ENCODE measurements at regions not wholly inside any gene's neighbourhood (a gene's known extent, or its start where the extent isn't known, plus 50 kb on each side); places are given as distances from the start of the nearest gene placed in this dataset.
"Not testable (repeated sequence)": the region's sequence is repeated elsewhere in the genome, so short reads cannot be mapped to it uniquely, and the experiment has no call there.

DNA sequence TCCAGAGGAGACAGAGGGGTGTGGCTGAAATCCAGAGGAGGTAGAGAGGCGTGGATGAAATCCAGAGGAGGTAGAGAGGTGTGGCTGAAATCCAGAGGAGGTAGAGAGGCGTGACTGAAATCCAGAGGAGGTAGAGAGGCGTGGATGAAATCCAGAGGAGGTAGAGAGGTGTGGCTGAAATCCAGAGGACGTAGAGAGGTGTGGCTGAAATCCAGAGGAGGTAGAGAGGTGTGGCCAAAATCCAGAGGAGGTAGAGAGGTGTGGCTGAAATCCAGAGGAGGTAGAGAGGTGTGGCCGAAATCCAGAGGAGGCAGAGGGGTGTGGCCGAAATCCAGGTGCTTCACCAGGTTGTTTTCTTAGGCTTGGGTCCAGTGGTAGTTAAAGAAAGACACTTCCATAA is 58.7 kb upstream of the EPHB3 start:
- in situ Hi-C loops (cut with HindIII; ENCODE audit: low sequenced_read_pairs); DNase-seq (ENCODE audit: low spot score): not testable (repeated sequence)

DNA sequence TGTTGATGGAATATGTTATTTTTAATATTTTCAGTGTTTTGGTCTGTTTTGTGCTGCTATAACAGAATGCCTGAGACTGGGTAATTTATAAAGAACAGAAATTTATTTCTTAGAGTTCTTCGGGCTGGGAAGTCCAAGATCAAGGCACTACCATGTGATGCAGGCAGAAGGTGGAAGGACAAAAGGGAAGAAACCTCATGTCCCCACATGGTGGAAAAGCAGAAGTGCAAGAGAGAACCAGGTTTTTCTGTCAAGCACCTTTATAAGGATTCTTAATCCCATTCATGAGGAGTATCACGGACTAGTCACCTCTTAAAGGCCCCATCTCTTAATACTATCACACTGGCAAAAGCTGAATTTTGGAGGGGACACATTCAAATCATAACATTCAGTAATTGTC is 57.9 kb upstream of the EPHB3 start:
- DNase-seq (ENCODE audit: low spot score) = no peak
- in situ Hi-C loops (cut with HindIII; ENCODE audit: low sequenced_read_pairs) = no loop called here

DNA sequence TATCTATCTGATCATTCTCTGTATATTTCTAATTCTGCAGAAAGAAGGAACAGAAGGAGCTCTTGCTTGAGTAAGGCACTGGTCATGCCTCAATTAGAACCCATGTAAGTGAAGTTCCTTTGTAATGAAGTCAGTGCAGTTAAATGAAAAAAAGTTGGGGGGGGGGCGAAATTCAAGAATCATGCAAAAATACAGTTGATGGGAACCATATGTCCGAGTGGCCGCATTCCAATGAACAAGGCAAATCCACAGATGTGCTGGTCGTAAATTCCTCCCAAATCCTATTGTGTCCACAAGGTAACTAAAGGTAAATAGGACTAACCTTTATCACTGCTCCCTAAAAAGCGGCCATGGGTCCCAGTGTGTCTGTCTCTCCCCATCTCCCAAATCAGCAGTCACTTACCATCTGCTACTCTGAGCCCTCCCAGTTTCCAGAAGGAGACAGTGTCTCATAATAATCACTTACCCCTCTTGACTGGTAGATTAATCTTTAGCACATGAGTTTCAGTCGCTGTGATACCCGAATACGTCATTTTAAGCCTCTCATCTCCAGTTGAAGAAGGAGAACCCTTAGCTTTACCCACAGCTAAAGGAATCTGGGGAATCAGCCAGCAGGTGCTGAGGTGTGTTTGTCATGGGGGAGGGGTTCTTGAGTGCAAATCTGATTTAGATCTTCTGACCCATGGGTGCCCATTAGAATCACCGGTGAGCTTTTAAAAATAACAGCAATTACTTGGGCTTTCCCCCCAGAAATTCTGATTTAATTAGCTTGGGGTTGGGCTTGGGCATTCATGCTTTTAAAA is 56.3 kb upstream of the EPHB3 start:
- DNase-seq (ENCODE audit: low spot score) = peak; percentile 27
- in situ Hi-C loops (cut with HindIII; ENCODE audit: low sequenced_read_pairs) = no loop called here

DNA sequence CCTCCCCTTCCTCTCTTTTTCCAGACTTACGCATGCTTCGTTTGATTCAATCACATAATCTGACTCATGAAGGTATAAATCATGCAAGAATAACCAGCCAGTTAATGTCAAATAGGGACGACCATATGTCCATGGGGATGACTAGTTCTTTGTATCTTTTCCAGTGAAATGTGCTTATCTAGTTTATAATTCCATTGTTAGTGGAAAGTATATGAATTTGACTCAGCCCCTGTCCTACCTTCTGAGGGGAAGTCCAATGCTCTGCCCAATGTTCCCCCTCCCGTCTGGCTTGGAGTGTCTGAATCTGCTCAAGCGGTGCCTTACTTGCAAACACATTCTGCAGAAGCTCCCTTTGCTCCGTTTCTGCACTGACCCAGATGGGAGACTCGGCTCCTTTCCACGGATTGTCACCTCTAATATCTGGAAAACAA is 55.0 kb upstream of the EPHB3 start:
- in situ Hi-C loops (cut with HindIII; ENCODE audit: low sequenced_read_pairs) = no loop called here
- DNase-seq (ENCODE audit: low spot score) = peak; percentile 86

DNA sequence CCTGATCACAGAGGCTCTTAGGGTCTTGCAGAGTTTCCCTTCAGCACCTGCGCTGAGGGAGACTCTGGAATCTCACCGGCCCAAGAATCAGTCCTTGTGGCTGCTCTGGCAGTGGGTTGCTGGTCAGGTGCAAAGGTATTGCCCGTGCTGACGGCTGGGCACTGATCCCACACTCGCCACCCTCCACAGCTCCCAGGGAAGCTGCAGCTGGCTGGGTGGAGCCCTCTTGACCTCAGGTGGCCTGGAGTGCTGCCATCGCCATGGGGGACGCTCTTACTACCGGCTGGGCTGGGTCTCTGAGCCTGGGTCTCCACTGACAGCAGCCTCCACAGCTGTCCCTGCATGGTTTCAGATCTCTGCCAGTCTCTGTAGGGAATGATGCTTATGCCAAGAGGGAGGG is 52.6 kb upstream of the EPHB3 start:
- no peak for DNase-seq (ENCODE audit: low spot score)
- in situ Hi-C loops (cut with HindIII; ENCODE audit: low sequenced_read_pairs) = no loop called here

DNA sequence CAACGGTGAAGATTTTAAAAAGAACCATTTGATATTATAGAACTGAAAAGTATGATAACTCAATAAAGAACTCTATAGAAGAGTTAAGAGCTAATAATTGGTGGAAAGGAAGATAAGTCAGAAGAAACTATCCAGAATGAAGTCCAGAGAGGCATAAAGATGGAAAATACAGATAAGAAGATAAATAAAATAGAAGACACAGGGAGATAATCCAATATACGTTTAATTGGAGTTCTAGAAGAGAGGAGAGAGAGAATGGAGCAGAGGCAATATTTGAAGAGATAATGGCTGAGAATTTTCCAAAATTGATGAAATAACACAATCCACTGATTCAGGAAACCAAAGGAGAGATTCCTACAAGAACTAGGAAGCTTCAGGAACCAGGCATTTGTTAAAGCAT is 49.8 kb upstream of the EPHB3 start:
- in situ Hi-C loops (cut with HindIII; ENCODE audit: low sequenced_read_pairs) = no loop called here
- DNase-seq (ENCODE audit: low spot score) = no peak

All from G401 (cell line).